GM21529 (cell line): ENCODE measurements at regions not wholly inside any gene's neighbourhood (a gene's known extent, or its start where the extent isn't known, plus 50 kb on each side); places are given as distances from the start of the nearest gene placed in this dataset.
"Not testable (repeated sequence)": the region's sequence is repeated elsewhere in the genome, so short reads cannot be mapped to it uniquely, and the experiment has no call there.

ENCODE experiments used
- ATAC-seq: cut with Tn5 transposase; IDR thresholded peaks from one replicate; pipeline ENCODE4 v1.9.1; 2021; ENCODE audit not compliant: unreplicated experiment

DNA sequence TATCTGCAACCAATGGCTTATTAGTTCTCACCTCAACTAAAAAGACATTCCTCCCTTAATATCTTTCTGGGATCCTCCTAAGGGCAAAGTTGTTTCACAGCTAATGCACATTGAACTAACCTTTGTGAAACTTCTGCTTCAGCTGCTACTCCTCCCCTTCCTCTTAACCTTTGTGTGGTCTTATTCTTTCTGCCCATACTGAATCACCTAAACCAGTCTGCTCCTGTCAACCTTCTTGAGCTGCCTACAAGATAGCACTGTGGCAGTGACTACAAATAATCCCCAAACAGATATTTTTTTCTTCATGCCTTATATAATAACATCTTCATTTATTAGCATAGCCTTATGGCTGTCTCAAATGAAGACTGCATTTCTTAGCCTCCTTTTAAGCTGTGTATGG is 1077.4 kb upstream of the ATXN7L3B start:
- no peak for ATAC-seq

DNA sequence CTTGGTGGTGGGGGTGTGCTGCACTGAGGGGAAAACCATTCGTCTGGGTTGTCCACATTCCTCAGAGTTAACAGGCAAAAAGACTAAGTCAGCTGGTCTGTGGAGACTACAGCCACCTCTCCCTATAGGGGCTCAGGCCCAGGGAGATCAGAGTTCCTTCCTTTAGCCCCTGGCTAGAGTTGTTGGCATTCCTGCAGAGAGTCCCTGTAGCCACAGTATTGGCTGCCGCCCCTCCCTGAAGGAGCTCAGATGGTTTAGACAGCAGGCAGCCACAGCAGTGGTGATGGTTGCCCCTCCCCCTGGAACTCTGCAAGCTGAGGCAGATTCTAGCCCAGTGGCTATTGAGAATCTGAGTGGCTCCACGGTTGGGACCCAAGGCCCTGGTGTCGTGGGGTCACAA is 1072.5 kb upstream of the ATXN7L3B start:
- no peak for ATAC-seq

DNA sequence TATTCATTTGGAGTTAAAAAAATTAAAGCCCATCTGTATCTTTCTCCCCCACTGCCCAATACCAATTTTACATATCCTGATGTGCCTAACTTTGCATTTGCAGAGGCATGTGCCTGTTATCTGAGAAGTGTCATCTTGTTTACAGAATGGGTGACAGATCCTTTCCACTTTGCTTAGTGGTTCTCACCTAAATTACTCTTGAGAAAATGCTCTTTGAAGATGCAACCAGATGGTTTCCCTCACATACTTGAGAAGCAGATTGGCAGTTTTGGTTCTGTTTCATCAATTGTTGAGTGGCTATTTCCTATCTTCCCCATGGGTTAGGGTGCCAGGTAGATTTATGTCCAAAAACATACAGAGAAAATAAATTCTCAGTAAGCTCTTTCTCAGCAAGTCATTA is 1051.4 kb upstream of the ATXN7L3B start:
- ATAC-seq: no peak

DNA sequence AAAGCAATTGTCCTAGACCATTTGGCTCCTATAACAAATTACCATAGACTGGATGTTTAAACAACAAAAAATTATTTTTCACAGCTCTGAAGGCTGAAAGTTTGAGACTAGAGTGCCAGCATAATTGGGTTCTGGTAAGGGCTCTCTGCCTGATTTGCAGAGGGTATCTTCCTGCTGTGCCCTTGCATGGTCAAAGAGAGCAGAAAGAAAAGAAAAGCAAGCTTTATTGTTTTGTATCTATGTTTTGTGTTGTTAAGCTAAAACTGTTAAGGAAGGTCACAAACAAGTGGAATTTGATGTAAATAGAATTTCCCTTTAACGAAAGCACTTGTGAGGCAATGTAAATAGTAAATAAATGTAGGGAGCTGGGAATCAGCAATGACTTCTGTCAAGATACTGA is 1031.0 kb upstream of the ATXN7L3B start:
- no peak for ATAC-seq

DNA sequence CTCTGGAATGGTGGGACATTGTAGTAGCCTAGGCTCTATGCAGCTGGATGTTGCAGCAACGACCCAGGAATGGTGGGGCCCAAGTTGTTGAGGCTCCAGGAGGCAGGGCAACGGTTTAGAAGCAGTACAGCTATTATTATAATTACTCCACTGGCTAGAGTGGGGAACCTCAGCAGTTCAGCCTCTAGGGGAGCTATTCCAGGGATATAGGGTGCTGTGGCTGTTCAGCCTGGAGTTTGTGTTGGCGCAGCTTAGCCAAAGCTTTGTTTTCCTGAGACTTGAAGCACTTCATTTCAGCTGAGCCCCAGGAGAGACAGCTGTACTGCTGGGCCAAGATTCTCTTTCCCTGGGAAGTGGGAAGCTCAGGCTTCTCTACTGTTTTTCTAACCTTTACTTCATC is 1023.0 kb upstream of the ATXN7L3B start:
- no peak for ATAC-seq

DNA sequence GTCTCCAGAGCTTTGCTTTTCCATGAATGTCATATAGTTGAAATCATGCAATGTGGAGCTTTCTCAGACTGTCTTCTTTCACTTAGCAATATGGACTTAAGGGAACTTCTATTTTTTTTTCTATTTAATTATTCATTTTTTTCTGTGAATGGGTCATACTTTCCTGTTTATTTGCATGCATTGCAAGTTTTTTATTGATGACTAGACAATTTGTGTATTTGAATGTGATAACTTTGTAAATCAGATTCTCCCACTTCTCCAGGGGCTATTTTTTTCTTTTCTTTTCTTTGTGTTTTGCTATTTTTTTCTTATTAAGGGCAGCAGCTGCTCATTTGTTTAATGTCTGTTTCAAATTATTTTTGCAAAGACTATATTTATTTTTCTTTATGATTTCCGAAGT is 1019.8 kb upstream of the ATXN7L3B start:
- ATAC-seq: no peak

DNA sequence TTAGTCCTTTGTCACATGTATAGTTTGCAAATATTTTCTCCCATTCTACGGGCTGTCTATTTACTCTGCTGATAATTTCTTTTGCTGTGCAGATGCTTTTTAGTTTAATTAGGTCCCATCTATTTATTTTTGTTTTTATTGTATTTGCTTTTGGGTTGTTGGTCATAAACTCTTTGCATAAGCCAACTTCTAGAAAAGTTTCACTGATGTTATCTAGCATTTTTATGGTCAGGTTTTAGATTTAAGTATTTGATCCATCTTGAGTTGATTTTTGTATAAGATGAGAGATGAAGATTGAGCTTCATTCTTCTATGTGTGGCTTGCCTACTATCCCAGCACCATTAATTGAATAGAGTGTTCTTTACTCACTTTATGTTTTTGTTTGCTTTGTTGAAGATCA is 1008.4 kb upstream of the ATXN7L3B start:
- no peak for ATAC-seq

DNA sequence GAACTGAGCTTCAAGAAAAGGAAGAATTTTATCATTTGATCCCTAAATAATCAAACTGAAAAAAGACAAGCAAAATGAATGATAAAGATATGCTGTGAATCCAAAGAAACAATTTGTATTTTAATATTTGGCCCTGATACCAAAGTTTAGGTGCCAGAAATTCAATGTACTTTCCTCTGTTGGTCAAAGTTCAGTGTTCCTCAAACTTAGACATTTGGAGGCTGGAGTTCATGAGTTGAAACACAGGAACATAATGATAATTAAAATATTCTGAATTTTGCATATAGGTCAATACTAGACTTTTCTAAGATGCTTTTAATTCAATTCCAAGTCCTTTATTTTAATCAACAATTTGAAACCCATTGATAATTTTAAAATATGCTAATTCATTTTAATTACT is 1007.7 kb upstream of the ATXN7L3B start:
- ATAC-seq: no peak

DNA sequence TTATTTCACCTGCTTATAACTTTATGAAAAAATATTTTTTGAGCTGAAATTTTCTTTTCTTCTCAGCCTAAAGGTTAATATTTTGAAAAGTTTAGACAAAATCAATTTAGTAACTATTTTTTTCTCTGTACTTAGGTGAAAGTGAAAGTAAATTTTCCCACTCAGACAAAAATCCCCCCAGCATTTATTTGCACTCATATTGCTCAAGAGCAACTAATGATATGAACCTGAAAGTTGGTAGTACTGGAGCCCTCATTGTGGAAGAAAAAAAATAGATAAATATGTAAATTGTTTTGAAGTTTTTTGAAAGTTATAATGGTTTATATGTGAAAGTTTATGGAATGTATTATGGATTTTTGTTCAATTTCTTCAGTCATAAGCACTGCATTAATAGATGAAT is 1005.9 kb upstream of the ATXN7L3B start:
- no peak for ATAC-seq

DNA sequence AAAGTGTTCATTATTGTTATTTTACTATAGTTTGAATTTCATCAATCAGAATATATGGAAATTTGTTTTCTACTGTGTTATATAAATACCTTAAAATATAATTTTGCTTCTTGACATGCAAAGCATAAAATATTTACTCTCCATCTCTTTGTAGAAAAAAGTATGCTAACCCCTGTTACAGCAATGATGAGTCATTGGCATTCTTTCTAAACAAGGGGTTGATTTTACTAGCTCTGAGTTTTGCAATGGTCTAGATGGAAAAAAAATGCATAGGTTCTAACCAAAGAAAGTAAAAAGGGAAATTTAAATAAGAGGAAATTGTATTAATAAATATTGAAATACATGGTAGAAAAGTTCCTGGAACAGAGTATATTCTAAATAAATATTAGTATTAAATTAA is 990.2 kb upstream of the ATXN7L3B start:
- ATAC-seq: no peak

DNA sequence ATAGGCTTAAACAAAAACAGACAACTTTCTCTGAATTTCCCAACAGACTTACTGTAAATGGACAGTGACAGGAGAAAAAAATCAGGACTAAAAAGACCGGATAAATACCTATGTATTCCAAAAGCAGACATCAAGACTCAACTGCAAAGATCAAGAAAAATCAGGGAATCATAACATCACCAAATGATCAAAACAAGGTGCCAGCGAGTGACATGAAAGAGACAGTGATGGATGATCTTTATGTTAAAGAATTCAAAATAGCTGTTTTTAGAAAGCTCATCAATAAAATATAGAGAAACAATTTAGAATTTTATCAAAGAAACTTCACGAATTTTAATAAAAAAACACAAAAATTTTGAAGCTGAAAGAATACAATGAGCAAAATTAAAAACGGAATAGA is 952.5 kb upstream of the ATXN7L3B start:
- no peak for ATAC-seq

DNA sequence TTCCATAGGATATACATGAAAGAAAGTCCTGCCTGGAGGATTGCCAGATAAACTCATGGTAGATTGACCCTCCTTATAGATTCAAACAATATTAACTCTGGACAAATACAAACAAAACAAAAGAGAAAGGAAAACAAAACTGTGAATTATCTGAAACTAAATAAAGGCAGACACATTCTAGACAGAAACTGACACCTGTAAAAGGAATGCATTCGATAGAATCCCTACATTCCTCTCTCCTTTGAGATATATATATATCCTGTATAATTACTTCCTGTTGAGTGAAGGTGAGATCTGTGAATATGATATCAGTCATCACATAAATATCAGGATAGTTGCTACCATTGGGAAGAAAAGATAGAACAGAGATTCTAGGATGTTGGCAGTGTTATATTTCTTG is 948.4 kb upstream of the ATXN7L3B start:
- ATAC-seq: no peak

DNA sequence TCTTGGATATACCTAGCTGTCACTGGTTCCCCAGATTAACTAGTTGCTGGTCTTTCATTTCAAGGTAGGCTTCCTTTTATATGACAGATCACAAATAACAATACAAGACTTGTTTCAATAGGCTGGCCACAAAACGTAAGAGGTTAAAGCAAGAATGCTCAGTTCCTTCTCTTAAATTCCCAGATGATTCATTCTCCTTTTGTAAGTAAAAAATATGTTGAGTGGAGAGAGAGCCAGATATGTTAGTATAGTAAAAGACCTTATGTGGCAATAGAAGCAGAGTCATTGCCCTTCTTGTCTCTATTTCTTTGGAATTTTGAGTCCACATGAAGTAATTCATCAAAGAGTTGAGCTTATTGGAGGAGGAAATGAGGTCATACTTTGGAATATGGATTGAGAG is 939.0 kb upstream of the ATXN7L3B start:
- no peak for ATAC-seq

DNA sequence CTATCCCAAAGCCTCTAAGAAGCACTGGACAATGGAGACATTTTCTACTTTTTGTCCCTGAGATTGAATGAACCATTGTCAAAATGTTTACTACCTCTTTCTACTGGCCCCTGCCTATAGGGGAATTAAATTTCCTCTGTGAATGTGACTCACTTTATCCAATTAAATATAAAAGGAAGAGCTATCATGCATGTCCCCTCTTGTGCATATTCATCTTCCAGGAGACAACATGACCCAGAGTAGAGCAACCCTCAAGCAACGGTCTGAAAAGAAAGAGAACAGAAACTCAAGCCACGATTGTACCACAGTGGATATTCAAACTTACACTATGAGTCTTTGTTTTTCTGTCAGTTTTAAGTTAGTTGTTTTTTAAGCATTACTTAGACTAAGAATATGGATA is 938.4 kb upstream of the ATXN7L3B start:
- ATAC-seq: no peak

DNA sequence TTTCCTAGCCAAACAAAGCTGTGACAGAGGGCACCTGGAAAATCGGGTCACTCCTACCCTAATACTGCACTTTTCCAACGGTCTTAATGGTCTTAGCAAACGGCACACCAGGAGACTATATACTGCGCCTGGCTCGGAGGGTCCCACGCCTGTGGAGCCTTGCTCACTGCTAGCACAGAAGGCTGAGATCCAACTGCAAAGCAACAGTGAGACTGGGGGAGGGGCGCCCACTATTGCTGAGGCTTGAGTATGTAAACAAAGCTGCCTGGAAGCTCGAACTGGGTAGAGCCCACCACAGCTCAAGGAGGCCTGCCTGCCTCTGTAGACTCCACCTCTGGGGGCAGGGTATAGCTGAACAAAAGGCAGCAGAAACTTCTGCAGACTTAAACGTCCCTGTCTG is 931.7 kb upstream of the ATXN7L3B start:
- not testable (repeated sequence) for ATAC-seq

DNA sequence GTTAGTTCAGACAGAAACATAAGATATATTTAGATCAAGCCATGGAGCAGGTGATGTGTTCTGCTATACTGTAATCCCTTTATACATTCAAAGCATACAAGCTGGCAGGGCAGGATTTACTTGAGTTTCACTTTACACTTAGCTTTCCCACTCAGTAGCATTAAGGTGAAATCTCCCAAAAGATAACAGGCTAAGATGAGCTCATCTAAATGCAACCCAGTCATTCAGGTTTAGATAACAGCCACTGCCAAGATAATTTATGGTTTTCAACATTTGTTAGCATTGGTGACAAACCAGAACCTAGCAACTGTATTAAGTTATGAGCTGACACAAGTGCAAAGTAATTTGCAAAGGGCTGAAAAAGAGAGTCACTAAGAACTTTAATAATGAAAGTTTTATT is 925.1 kb upstream of the ATXN7L3B start:
- ATAC-seq: no peak

DNA sequence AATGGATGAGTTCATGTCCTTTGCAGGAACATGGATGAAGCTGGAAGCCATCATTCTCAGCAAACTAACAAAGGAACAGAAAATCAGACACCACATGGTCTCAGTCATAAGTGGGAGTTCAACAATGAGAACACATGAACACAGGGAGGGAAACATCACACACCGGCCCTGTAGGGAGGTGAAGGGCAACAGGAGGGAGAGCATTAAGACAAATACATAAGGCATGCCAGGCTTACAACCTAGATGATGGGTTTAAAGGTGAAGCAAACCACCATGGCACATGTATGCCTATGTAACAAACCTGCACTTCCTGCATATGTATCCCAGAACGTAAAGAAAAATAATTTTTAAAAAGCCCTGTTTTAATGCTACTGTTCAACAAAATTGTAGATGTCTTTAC is 914.2 kb upstream of the ATXN7L3B start:
- no peak for ATAC-seq

DNA sequence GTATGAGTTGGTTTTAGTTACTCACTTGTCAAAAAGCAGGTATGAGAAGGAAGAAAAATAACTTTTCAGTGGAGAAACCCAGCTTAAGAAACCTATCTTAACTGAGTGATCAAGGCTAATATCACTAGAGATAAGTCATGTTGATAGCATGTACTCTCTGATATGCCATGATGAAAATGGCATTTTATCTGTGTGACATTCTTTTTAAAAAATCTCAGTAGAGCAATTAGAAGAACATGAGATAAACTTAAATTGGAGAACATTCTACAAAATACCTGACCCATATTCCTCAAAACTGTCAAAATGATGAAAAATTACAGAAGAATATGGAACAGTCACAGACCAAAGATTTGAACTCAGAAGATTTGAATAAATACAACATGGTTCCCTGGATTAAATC is 912.4 kb upstream of the ATXN7L3B start:
- ATAC-seq: no peak

DNA sequence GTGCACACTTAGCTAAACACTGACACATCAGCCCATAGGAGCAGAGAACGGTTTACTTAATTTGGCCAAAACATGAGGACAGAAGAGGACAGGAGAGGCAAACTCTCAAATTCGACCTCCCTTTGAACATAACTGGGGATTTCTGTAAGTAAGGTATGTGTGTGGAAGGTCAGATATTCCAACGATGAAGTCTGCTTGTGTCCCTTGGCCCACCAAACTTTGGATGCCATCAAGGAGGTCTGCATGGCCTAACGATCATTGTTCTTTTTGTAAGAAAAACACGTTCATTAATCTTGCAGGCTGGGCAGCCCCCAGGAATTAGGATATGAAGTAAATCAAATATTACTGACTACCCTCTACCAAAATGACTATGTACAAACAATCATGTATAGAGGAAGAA is 908.5 kb upstream of the ATXN7L3B start:
- no peak for ATAC-seq

DNA sequence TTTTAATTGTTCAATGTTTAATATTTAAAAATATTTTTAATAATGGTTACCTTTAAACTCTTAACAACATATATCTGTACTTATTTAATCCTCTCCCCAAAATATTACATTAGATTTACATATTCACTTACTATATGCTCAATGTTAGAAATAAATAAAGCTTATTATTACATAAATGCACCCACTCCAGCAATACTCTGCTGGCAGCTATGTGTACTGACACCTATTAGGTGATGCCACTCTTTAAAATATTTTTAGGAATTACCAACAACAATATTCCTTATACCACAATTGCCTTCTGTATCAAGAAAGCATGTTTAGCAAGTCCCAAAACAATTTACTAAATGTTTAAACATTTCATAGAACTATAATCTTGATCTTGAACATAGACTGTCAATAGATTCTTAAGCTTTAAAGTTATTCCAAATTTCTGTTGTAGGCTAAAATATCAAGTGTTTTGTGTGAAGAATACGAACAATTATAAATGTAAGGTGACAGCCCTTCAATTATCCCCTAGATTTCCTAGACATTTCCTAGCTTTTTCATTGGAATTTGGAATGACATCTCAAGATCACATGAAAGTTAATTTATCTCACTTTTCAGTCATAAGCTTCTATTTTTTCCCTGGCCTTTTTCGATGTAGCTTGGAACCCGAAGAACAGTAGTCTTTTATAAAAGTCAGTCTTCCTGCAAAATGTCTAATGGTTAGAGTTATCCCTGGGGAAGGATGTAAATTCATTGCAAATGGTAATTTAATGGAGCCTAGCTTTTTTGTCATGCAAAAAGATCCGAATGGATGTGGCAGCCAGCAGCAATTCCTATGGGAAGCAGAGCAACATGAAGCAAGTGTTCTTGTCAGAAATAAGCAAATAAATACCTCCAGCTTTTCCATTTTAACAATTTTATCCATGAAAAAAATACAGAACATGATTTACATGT is 907.5 kb upstream of the ATXN7L3B start:
- ATAC-seq: no peak

DNA sequence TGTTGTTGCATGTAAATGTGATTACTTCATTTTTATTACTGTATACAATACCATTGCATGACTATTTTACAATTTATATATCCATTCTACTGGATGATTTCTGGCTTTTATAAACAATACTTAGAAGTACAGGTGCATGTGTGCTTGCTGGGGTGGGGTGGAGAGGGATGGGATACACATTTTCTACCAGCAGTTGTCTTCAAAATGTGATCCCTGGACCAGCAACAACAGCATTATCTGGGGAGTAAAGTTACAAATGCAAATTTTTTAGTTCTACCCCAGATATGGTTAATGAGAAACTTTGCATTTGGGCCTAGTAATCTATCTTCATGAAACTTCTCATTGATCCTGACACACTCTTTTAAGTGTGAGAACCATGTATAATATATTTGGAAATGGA is 905.4 kb upstream of the ATXN7L3B start:
- no peak for ATAC-seq

DNA sequence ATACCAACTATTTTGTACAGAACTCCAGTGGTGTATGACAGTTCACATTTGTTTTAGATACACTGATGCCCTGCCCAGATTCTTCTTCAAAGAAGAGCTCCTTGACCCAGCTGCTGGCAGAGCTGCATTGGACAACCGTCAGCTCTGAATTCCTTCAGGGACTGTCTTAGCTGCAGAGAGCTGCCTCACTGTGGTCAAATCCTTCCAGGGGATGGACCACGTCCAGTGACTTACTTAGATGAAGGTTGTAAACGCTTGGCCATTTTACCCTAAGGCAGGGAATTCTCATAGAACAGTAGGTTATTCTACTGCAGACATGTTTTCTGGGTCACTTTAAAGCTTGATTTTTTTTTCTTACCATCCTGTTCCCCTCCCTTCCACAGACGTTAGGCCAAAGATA is 905.0 kb upstream of the ATXN7L3B start:
- ATAC-seq: no peak

DNA sequence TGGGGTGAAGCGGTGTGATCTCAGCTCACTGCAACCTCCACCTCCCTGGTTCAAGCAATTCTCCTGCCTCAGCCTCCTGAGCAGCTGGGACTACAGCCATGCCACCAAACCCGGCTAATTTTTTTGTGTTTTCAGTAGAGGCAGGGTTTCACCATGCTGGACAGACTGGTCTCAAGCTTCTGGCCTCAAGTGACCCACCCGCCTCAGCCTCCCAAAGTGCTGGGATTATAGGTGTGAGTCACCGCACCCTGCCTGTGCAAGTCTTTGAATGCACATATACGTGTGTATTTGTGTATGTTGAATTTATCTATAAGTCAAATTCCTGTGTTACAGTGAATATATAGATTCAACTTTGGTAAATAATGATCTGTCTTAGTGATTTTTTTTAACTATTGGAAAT is 898.2 kb upstream of the ATXN7L3B start:
- ATAC-seq: not testable (repeated sequence)
